BLaER1 (cell line): ENCODE measurements at regions not wholly inside any gene's neighbourhood (a gene's known extent, or its start where the extent isn't known, plus 50 kb on each side); places are given as distances from the start of the nearest gene placed in this dataset.

Source experiments
- H3K27ac ChIP-seq: shearing (Covaris generic); formaldehyde crosslinking; 2 replicates; pipeline ENCODE4 v1.8.1; 2022
- H3K27me3 ChIP-seq: shearing (Covaris generic); formaldehyde crosslinking; 2 replicates; pipeline ENCODE4 v1.8.1; 2022
- H3K36me3 ChIP-seq: shearing (Covaris generic); formaldehyde crosslinking; 2 replicates; pipeline ENCODE4 v1.8.1; 2022
- H3K4me1 ChIP-seq: shearing (Covaris generic); formaldehyde crosslinking; 2 replicates; pipeline ENCODE4 v1.8.1; 2022
- H3K4me2 ChIP-seq: shearing (Covaris generic); formaldehyde crosslinking; 2 replicates; pipeline ENCODE4 v1.8.1; 2022
- H3K4me3 ChIP-seq: shearing (Covaris generic); formaldehyde crosslinking; 2 replicates; pipeline ENCODE4 v1.8.1; 2022
- H3K9ac ChIP-seq: shearing (Covaris generic); formaldehyde crosslinking; 2 replicates; pipeline ENCODE4 v1.8.1; 2022
- H3K9me3 ChIP-seq: shearing (Covaris generic); formaldehyde crosslinking; 2 replicates; pipeline ENCODE4 v1.8.1; 2022
- H4K20me1 ChIP-seq: shearing (Covaris generic); formaldehyde crosslinking; 2 replicates; pipeline ENCODE4 v1.8.1; 2022
- Cebpa-rat ChIP-seq: shearing (Covaris generic); IDR thresholded peaks from 2 replicates; pipeline ENCODE4 v1.8.1; 2022

DNA sequence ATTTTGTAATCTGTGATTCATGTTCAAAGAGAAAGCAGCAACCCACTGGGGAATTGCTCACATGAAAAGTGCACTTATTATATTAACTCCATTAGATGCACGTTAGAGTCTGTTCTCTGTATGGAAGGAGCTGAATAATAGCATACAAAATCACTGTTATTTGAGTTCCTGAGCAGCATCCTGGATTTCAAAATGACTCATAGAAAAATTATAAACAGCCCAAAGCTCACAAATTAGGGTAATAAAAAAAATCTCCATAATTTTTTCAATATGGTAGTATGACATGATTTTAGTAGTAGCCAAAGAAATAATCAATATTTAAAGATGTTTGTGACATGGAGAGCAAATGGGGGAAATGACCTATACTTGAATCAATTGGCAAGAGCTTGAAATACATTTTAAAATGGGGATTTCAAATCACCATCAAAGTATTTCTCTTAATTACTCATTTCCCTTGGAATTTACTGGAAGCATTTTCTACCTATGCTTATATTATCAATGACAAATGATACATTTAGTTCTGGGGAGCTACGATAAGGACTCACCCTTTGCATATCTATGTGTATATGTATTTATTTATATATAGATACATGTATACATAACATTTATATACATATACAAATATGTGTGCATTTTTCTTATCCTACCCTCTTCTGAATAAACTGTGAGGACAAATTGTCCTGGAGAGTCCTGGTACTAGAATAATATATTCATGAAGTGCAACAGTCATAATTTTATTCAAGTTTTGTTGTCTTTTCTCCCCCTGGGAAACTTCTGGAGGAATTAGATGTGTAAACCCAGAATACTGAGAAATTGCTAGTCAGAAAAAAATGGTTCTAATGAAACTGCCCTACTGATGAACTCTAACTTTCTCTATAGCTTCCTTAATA is 116.3 kb downstream of the RPL22L1 start:
- Histone ChIP-seq H3K4me3 (no peak overlapping the region), H3K27ac (no peak overlapping the region), H4K20me1 (no peaks in the 10 kb centered on the region), H3K9me3 (no peaks in the 10 kb centered on the region), H3K9ac (no peak overlapping the region), H3K27me3 (no peaks in the 10 kb centered on the region), H3K4me2 (no peak overlapping the region), H3K4me1 (peaks cover 5% of the 10 kb centered on the region; the same call in 1 of the 2 replicates), H3K36me3 (no peaks in the 10 kb centered on the region)
- no peak for TF ChIP-seq Cebpa-rat

DNA sequence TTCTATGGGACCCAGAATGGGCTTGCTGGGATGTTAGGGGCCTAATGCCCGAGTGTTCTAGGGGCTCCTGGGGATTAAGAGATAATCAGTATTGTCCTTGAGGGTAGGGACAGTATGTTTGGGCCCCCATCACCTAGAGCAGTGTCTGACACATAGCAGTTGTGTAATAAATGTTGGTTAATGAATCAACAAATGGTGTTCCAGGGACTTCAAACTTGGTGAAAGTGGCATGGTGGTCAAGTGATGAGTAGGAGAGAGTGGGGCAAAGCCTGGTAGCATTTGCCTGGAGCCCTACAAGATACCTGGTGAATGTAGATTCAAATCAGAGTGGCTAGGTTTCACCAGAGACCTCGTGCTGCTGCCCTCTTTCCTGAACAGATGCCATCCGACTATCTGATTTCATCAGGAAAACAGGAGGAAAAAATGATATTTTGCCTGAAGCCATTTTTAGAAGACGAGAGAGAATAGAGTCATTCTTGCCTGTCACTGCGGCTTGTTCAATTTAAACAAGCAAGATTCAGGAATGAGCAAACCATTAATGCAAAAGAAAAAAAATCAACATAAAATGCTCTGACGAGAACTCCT is 117.3 kb downstream of the RPL22L1 start:
- H3K27ac ChIP-seq, result no peak overlapping the region
- peaks cover 5% of the 10 kb centered on the region; the same call in 1 of the 2 replicates for H3K4me1 ChIP-seq
- no peak overlapping the region for H3K4me3 ChIP-seq

DNA sequence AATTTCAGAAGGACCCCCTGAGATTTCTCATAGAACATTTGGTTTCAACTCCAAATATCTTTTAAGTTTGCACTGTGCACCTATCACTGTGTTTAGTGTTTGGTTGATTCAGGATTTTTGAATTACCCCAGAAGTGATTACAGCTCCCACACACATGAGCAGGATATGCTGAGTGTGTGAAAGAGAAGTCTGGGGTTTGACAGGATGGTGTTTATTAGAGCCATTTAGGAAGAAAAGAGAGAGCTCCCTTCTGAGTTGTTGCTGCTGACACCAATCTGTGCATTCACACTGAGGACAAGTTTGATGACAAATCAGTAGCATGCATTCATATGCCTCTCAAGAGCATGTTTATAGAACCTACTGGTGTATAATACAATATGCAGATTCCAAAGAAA is 118.1 kb downstream of the RPL22L1 start:
- H3K4me2 ChIP-seq, result 0 out of 2 replicates have a peak overlapping the region, but pooled peaks have one; percentile 1
- no peaks in the 10 kb centered on the region for H4K20me1 ChIP-seq
- H3K9ac ChIP-seq, result no peak overlapping the region
- H3K4me3 ChIP-seq, result no peak overlapping the region
- no peak for TF ChIP-seq Cebpa-rat
- H3K4me1 ChIP-seq, result peaks cover 5% of the 10 kb centered on the region; the same call in 1 of the 2 replicates
- no peak overlapping the region for H3K27ac ChIP-seq
- no peaks in the 10 kb centered on the region for H3K36me3 ChIP-seq
- no peaks in the 10 kb centered on the region for H3K9me3 ChIP-seq
- H3K27me3 ChIP-seq, result no peaks in the 10 kb centered on the region

More for the DNA sequence above, 117.3 kb downstream of the RPL22L1 start:
- no peak overlapping the region for H3K4me2 ChIP-seq
- no peaks in the 10 kb centered on the region for H3K27me3 ChIP-seq
- H4K20me1 ChIP-seq, result no peaks in the 10 kb centered on the region
- H3K9ac ChIP-seq, result no peak overlapping the region
- H3K9me3 ChIP-seq, result no peaks in the 10 kb centered on the region
- H3K36me3 ChIP-seq, result no peaks in the 10 kb centered on the region
- no peak for TF ChIP-seq Cebpa-rat

DNA sequence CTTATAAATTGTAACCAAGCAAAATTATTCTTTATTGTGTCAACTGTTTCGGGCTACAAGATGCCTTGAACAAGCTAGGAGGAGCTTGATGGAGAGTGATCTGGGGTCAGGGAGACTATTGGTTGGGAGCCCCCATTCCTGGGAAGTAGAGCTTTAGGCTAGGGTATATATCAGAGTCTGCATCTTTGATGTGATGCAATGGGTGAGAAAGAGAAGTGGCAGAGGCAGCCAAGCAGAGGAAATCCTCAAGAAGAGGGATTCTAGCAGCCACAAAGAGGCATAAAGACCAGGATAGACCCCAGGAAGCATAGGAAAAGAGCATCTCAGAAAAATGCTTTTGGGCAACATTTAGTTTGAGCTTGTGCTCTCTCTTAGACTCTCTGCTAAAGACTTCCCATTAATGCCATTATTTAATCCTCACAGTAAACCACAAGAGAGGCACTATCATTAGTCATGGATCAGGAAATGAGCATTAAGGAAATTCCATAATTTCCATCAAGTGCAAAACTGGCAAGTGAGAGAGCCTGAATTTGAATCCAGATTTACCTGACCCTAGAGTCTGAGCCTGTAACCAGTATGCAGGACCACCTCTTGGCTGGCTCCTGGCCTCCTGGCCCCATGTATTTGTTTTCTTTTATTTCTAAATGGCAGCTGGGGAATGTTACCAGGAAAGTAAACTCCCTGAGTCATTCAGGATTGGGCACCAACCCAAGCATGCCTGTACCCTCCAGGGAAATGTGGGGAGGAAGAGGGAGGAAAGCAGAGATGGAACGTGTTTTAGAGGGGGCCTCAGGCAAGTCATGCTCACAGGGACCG is 118.7 kb downstream of the RPL22L1 start:
- Histone ChIP-seq H3K27ac (no peak overlapping the region), H3K4me1 (peaks cover 5% of the 10 kb centered on the region; the same call in 1 of the 2 replicates), H3K4me3 (no peak overlapping the region), H4K20me1 (no peaks in the 10 kb centered on the region), H3K9ac (no peak overlapping the region), H3K4me2 (0 out of 2 replicates have a peak overlapping the region, but pooled peaks have one; percentile 1), H3K9me3 (no peaks in the 10 kb centered on the region), H3K36me3 (no peaks in the 10 kb centered on the region), H3K27me3 (no peaks in the 10 kb centered on the region)
- TF ChIP-seq Cebpa-rat, result no peak

DNA sequence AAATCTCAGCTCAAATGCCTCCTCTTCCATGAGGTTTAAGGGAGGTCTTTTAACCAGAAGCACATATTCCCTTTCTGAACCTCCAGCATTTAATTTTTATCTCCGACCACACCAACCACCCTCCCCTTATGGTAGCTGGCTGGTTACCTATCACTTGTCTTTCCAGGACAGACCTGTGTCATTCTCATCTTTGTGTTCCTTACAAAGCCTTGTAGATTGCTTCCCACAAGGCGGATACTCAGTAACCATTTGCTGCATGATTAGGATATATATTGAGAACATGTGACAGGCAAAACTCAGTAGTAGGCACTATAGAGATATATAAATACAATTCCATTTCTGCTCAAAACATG is 119.5 kb downstream of the RPL22L1 start:
- H3K4me2 ChIP-seq, result no peak overlapping the region
- H3K36me3 ChIP-seq, result no peaks in the 10 kb centered on the region
- H3K9me3 ChIP-seq, result no peaks in the 10 kb centered on the region
- no peaks in the 10 kb centered on the region for H4K20me1 ChIP-seq
- no peaks in the 10 kb centered on the region for H3K27me3 ChIP-seq
- no peak overlapping the region for H3K27ac ChIP-seq
- peaks cover 5% of the 10 kb centered on the region; the same call in 1 of the 2 replicates for H3K4me1 ChIP-seq
- no peak overlapping the region for H3K9ac ChIP-seq
- H3K4me3 ChIP-seq, result no peak overlapping the region
- no peak for TF ChIP-seq Cebpa-rat

DNA sequence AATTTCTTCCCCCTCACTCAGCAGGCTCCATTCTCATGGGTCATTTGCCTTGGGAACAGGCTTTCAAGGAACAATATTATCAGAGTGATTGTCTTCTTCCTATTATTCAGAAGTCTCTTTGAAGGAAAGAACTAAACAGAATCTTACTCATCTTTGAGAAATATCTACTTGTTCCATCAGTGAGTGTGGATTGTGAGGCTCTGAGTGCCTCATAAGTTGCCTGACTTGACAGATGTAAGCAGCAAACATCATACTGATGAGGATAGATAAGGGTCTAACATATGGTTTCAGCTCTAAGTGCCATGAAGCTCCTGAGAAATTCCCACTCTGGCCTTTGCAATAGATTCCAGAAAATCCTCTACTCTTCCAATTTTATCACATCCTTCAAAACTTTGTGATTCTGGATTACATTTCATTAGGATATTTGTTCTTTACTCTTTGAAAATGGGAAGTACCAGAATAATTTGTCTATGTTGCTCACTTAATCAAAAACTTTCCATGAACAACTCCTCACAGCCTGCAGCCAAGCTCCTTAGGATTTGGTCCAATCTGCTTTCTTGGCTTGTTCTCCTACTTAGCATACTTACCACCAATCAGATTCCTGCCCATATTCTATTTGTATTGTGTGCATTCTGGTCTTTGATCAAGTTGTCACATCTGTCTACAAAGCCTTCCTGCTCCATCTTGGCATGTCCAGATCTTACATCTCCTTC is 120.1 kb downstream of the RPL22L1 start:
- Histone ChIP-seq H3K27me3 (no peaks in the 10 kb centered on the region), H3K4me1 (peaks cover 5% of the 10 kb centered on the region; the same call in 1 of the 2 replicates), H3K4me2 (no peak overlapping the region), H4K20me1 (no peaks in the 10 kb centered on the region), H3K4me3 (no peak overlapping the region), H3K9me3 (no peaks in the 10 kb centered on the region), H3K36me3 (no peaks in the 10 kb centered on the region), H3K27ac (no peak overlapping the region), H3K9ac (no peak overlapping the region)
- TF ChIP-seq Cebpa-rat, result no peak

DNA sequence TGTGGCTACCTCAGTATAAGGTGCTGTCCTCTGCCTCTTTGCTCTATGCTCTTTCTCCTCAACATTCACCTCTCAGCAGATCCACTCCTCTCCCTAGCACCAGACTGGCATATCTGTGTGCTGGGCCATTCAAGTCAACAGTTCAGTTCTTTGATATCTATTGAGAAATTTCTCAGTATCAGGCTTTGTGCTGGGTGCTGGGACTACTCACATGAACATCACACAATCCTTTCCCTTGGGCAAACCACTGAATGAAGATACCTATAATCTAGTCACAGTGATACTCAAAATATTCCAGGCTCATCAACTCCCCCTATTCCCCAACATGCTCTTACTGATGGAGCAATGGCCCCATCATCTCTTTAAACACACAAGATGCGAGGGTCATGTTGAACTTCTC is 120.8 kb downstream of the RPL22L1 start:
- Histone ChIP-seq H3K27me3 (no peaks in the 10 kb centered on the region), H3K27ac (no peak overlapping the region), H4K20me1 (no peaks in the 10 kb centered on the region), H3K9ac (no peak overlapping the region), H3K4me2 (no peak overlapping the region), H3K4me1 (peaks cover 5% of the 10 kb centered on the region; the same call in 1 of the 2 replicates), H3K9me3 (no peaks in the 10 kb centered on the region), H3K36me3 (no peaks in the 10 kb centered on the region), H3K4me3 (no peak overlapping the region)
- no peak for TF ChIP-seq Cebpa-rat

DNA sequence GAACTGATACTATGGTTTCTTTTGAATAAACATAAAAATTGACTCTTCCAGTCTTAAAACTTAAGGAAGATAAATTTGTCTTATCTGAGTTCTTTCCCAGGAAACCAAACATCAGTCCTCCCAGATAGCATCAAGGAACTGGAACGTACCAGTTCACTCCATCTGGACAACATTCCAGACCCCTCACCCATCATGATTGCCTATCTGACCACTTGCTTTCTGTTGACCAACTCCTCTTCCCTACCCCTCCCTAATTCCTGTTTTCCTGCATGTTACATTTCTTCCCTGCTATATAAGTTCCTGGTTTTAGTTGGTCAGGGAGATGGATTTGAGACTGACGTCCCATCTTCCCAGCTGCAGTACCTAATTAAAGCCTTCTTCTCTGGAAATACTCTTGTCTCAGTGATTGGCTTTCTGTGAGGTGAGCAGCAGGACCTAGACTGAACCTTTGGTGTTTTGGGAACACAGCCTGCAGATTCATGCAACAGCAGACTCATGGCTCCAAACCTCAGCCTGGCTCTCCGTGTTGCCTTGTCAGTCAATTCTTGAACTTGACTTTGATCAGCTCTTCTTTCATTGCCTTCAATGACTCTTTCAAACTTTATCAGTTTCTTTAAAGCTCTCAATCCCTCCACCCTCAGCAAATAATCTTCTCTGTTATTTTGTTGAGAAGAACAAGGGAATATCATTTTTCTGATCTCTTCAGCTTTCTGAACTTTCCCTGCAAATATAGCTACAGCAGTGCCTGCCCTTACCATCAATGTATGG is 123.6 kb downstream of the RPL22L1 start:
- Histone ChIP-seq H3K9ac (no peak overlapping the region), H3K27ac (no peak overlapping the region), H3K27me3 (no peaks in the 10 kb centered on the region), H3K4me2 (no peak overlapping the region), H3K4me3 (no peak overlapping the region), H3K9me3 (no peaks in the 10 kb centered on the region), H3K36me3 (no peaks in the 10 kb centered on the region), H4K20me1 (no peaks in the 10 kb centered on the region), H3K4me1 (no peaks in the 10 kb centered on the region; the same call in 1 of the 2 replicates)
- TF ChIP-seq Cebpa-rat, result no peak
